Mucosa of descending colon (tissue), 3 donors: ENCODE measurements at regions not wholly inside any gene's neighbourhood (a gene's known extent, or its start where the extent isn't known, plus 50 kb on each side); places are given as distances from the start of the nearest gene placed in this dataset.

Experiments
- ATAC-seq: fragments of 200-7000 bp; cut with Tn5 transposase; one replicate; pipeline ENCODE4 v1.9.1; 2020; ENCODE audit warnings: mild to moderate bottlenecking, moderate library complexity
- DNase-seq, 3 donors: peaks; one replicate each; pipeline ENCODE4 v3.0.0-alpha.2; 2020
- H3K36me3 ChIP-seq: fragments of 200-600 bp; one replicate; pipeline ENCODE4 v1.8.0; 2021; ENCODE audit warnings: low read depth, mild to moderate bottlenecking
- H3K4me1 ChIP-seq: fragments of 200-600 bp; one replicate; pipeline ENCODE4 v1.8.0; 2021; ENCODE audit warnings: low read depth, mild to moderate bottlenecking
- H3K4me3 ChIP-seq: fragments of 200-600 bp; one replicate; pipeline ENCODE4 v1.8.0; 2021; ENCODE audit warnings: mild to moderate bottlenecking
- H3K9me3 ChIP-seq: fragments of 200-600 bp; one replicate; pipeline ENCODE4 v1.8.0; 2021; ENCODE audit warnings: mild to moderate bottlenecking
- CTCF ChIP-seq: fragments of 200-600 bp; IDR thresholded peaks from one replicate; pipeline ENCODE4 v1.8.0; 2022; ENCODE audit warnings: antibody characterized with exemption, mild to moderate bottlenecking
- intact Hi-C, 2 donors: fragments of 100-400 bp; cut with DNase I in 1 of 2; cut with micrococcal nuclease in 1 of 2; formaldehyde crosslinking; loops; one replicate each; pipeline versions ENCODE4 v1.11.0 to v1.11.1; 2022; cut with DNase I, micrococcal nuclease
- donor health status: DM: no; HTN: no; CAD: no; lungs with moderate emphysema.
- donor health status: DM: no; HTN: no; CAD: no.
- donor health status: DM: no; HTN: yes; CAD: no.

GRCh38 chrX:40844471-40844870, 109.1 kb upstream of the MED14 start:
- no peak for DNase-seq
- no peak overlapping the region for H3K4me3 ChIP-seq
- no peak for ATAC-seq
- H3K9me3 ChIP-seq, result no peaks in the 10 kb centered on the region
- H3K4me1 ChIP-seq, result no peaks in the 10 kb centered on the region
- TF ChIP-seq CTCF, result no peak
- intact Hi-C loops, result no loop called here
- H3K36me3 ChIP-seq, result no peaks in the 10 kb centered on the region

GRCh38 chrX:40845331-40845911, 110.1 kb upstream of the MED14 start:
- no peaks in the 10 kb centered on the region for H3K4me1 ChIP-seq
- H3K4me3 ChIP-seq, result no peak overlapping the region
- H3K36me3 ChIP-seq, result no peaks in the 10 kb centered on the region
- intact Hi-C loops, result no loop called here
- no peak for ATAC-seq
- no peak for TF ChIP-seq CTCF
- DNase-seq, result peak in 1 of 3 donors; percentile 17
- H3K9me3 ChIP-seq, result no peaks in the 10 kb centered on the region

GRCh38 chrX:40849906-40850823, 114.8 kb upstream of the MED14 start:
- Histone ChIP-seq H3K4me1 (no peaks in the 10 kb centered on the region), H3K4me3 (no peak overlapping the region), H3K9me3 (no peaks in the 10 kb centered on the region), H3K36me3 (no peaks in the 10 kb centered on the region)
- TF ChIP-seq CTCF, result no peak
- intact Hi-C loops, result no loop called here
- no peak for ATAC-seq
- no peak for DNase-seq

- no peak for DNase-seq
- no peaks in the 10 kb centered on the region for H3K4me1 ChIP-seq
- no peaks in the 10 kb centered on the region for H3K36me3 ChIP-seq
- no peak overlapping the region for H3K4me3 ChIP-seq
- no peak for ATAC-seq
- TF ChIP-seq CTCF, result no peak
- intact Hi-C loops, result no loop called here
- H3K9me3 ChIP-seq, result no peaks in the 10 kb centered on the region
Measured at GRCh38 chrX:40852586-40852985, 117.2 kb upstream of the MED14 start.

- Histone ChIP-seq H3K36me3 (no peaks in the 10 kb centered on the region), H3K4me1 (no peaks in the 10 kb centered on the region), H3K9me3 (no peaks in the 10 kb centered on the region), H3K4me3 (no peak overlapping the region)
- DNase-seq, result no peak
- intact Hi-C loops, result no loop called here
- no peak for TF ChIP-seq CTCF
- ATAC-seq, result no peak
Measured at GRCh38 chrX:40853004-40853815, 117.9 kb upstream of the MED14 start.
